Activated CD4-positive, alpha-beta memory T cell treated with anti-CD3 and anti-CD28 coated beads for 36 hours (primary cell): ENCODE measurements at regions not wholly inside any gene's neighbourhood (a gene's known extent, or its start where the extent isn't known, plus 50 kb on each side); places are given as distances from the start of the nearest gene placed in this dataset.

Experiments used
- CTCF ChIA-PET: fragments of 350-600 bp; sonication (Branson Sonifier 250); formaldehyde crosslinking; loops from one replicate; lab custom pipeline; 2021; ENCODE audit warnings: antibody characterized with exemption, inconsistent platforms; lab: Charles Lee
- POLR2A ChIA-PET: fragments of 350-600 bp; sonication (Branson Sonifier 250); formaldehyde crosslinking; loops from one replicate; lab custom pipeline; 2021; ENCODE audit warnings: antibody characterized with exemption; lab: Charles Lee
- DNase-seq: peaks from one replicate; pipeline ENCODE4 v3.0.0-alpha.2; 2020
- H3K27ac Mint-ChIP-seq: one replicate; pipeline ENCODE4 v1.8.0; 2021; ENCODE audit warnings: mixed read lengths
- H3K27me3 Mint-ChIP-seq: one replicate; pipeline ENCODE4 v1.8.0; 2021; ENCODE audit warnings: mixed read lengths
- H3K36me3 Mint-ChIP-seq: one replicate; pipeline ENCODE4 v1.8.0; 2021; ENCODE audit warnings: mixed read lengths
- H3K4me1 Mint-ChIP-seq: one replicate; pipeline ENCODE4 v1.8.0; 2021; ENCODE audit warnings: low read depth, mixed read lengths
- H3K4me3 Mint-ChIP-seq: one replicate; pipeline ENCODE4 v1.8.0; 2021; ENCODE audit warnings: mild to moderate bottlenecking, mixed read lengths
- H3K9me3 Mint-ChIP-seq: one replicate; pipeline ENCODE4 v1.8.0; 2021; ENCODE audit warnings: mixed read lengths
- intact Hi-C: fragments of 100-400 bp; cut with micrococcal nuclease; formaldehyde crosslinking; loops from one replicate; pipeline ENCODE4 v1.15.1; 2023

DNA sequence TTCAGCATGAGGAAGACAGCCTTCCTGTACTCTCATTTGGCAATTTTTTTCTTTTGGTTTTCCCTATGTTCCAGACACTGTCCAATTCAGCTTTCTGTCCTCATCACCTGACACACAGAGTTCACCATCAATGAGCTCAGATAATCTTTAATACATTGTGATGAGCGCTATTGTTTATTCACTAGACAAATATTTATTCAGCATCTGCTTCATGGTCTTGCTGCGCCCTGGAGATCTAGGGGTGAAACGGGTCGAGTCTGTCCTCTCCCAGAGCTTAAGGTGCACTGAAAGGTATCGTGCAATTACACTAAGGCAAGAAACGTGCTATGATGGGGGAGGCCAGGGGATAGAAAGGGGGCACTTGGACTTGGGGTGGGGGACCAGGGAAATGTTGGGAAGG lies 281.6 kb downstream of the ZSWIM6 start:
- H3K36me3 Mint-ChIP-seq, result no peaks in the 10 kb centered on the region
- intact Hi-C loops, result no loop called here
- H3K4me3 Mint-ChIP-seq, result no peak overlapping the region
- H3K4me1 Mint-ChIP-seq, result no peaks in the 10 kb centered on the region
- no peak for DNase-seq
- CTCF ChIA-PET, result no interaction called here
- no peaks in the 10 kb centered on the region for H3K9me3 Mint-ChIP-seq
- no peaks in the 10 kb centered on the region for H3K27me3 Mint-ChIP-seq
- H3K27ac Mint-ChIP-seq, result no peak overlapping the region
- POLR2A ChIA-PET, result no interaction called here

DNA sequence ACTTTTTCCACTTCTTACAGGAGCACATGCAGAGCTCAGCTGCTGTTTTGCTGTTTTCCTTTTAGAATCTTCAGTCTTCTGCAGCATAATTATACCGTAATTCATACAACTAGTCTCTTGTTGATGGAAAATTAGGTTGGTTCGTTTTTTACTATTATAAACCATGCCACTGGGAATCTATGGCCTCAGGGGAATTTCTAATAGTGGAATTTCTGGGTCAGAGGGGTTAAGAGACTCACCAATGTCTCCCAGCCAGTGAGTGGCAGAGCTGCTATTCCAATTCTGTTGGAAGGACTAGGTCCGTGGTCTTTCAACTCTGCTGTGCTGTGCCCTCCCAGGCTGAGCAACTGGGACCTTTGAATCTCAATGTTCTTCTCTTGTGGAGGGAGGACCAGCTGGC lies 282.5 kb downstream of the ZSWIM6 start:
- no peak for DNase-seq
- no peaks in the 10 kb centered on the region for H3K36me3 Mint-ChIP-seq
- H3K27ac Mint-ChIP-seq, result no peak overlapping the region
- no peak overlapping the region for H3K4me3 Mint-ChIP-seq
- ChIA-PET CTCF (no interaction called here), POLR2A (no interaction called here)
- intact Hi-C loops, result no loop called here
- H3K4me1 Mint-ChIP-seq, result no peaks in the 10 kb centered on the region
- H3K9me3 Mint-ChIP-seq, result no peaks in the 10 kb centered on the region
- H3K27me3 Mint-ChIP-seq, result no peaks in the 10 kb centered on the region

DNA sequence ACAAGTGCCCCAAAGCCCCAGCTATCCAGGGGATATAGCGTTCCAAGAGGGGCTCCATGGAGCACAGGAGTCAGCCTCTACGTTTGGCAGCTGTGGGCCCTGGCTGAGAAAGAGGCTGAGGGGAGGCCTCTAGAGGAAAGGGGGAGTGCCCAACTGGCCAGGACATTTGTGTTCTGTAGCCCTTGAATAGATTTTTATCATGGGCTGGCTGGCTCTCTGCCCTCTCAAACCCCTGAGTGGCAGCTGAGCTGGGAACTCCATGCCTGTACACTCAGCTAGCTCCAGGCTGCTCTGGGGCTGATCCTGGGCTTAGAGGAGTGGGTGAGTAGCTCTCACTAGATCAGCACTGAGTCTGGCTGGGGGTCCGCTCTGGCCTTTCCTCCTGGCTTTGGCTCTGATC lies 285.0 kb downstream of the ZSWIM6 start:
- Mint-ChIP-seq H3K4me3 (no peak overlapping the region), H3K4me1 (no peaks in the 10 kb centered on the region), H3K9me3 (no peaks in the 10 kb centered on the region), H3K27ac (no peak overlapping the region), H3K36me3 (no peaks in the 10 kb centered on the region), H3K27me3 (peaks cover 3% of the 10 kb centered on the region)
- ChIA-PET CTCF (no interaction called here), POLR2A (no interaction called here)
- DNase-seq, result no peak
- intact Hi-C loops, result no loop called here

DNA sequence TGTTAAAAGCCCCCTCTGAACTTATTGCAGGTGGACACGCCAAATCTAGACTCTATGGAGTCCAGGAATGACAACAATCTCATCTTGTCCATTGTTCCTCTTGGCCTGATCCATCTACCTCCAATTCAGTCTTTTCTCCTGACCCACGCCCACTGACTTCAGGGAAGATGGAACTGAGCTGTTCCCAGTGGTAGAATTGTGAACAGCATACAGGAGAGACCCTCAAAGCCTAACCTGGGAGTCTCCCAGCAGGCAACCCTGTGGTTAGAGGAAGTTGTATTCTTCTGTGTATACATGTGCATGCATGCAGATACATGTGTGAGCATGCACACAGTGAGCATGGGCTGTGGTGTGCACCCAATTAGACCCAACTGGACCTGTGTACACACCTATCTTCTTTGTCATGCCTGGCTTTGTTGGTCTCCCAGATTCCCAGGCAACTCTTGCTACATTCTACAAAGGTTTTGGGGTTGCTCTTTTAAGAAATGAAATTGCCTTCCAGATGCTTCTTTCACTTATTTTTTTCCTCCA lies 286.0 kb downstream of the ZSWIM6 start:
- no peak for DNase-seq
- no peak overlapping the region for H3K4me3 Mint-ChIP-seq
- H3K27me3 Mint-ChIP-seq, result peaks cover 8% of the 10 kb centered on the region
- CTCF ChIA-PET, result no interaction called here
- H3K27ac Mint-ChIP-seq, result no peak overlapping the region
- POLR2A ChIA-PET, result no interaction called here
- no peaks in the 10 kb centered on the region for H3K4me1 Mint-ChIP-seq
- intact Hi-C loops, result no loop called here
- no peaks in the 10 kb centered on the region for H3K9me3 Mint-ChIP-seq
- no peaks in the 10 kb centered on the region for H3K36me3 Mint-ChIP-seq

- Mint-ChIP-seq H3K27me3 (peaks cover 9% of the 10 kb centered on the region), H3K36me3 (no peaks in the 10 kb centered on the region), H3K4me1 (no peaks in the 10 kb centered on the region), H3K27ac (no peak overlapping the region), H3K9me3 (no peaks in the 10 kb centered on the region), H3K4me3 (no peak overlapping the region)
- POLR2A ChIA-PET, result no interaction called here
- intact Hi-C loops, result no loop called here
- no peak for DNase-seq
- CTCF ChIA-PET, result no interaction called here
Measured at GRCh38 chr5:61618577-61618976, 286.5 kb downstream of the ZSWIM6 start.

DNA sequence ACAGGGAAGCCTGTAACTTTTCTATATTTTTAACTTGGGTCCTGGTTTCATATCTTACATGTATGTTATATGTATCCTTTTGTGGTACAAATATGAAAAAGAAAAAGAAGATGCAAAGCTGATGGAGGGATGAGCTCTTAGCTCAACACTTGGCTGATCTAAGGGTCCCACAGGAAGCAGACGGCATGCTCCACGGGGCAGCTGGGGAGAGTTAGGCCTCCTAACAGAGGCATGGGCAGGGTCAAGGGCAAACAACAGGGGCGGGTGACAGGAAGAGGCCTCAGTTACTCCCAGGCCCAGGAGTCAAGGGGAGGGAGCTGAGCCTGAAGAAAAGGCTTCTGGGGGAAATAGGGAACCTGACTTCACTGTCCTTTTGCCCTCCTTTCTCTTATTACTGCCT lies 287.2 kb downstream of the ZSWIM6 start:
- Mint-ChIP-seq H3K27me3 (peaks cover 11% of the 10 kb centered on the region), H3K4me3 (no peak overlapping the region), H3K27ac (no peak overlapping the region), H3K4me1 (no peaks in the 10 kb centered on the region), H3K36me3 (no peaks in the 10 kb centered on the region), H3K9me3 (no peaks in the 10 kb centered on the region)
- intact Hi-C loops, result no loop called here
- POLR2A ChIA-PET, result no interaction called here
- DNase-seq, result no peak
- CTCF ChIA-PET, result no interaction called here

DNA sequence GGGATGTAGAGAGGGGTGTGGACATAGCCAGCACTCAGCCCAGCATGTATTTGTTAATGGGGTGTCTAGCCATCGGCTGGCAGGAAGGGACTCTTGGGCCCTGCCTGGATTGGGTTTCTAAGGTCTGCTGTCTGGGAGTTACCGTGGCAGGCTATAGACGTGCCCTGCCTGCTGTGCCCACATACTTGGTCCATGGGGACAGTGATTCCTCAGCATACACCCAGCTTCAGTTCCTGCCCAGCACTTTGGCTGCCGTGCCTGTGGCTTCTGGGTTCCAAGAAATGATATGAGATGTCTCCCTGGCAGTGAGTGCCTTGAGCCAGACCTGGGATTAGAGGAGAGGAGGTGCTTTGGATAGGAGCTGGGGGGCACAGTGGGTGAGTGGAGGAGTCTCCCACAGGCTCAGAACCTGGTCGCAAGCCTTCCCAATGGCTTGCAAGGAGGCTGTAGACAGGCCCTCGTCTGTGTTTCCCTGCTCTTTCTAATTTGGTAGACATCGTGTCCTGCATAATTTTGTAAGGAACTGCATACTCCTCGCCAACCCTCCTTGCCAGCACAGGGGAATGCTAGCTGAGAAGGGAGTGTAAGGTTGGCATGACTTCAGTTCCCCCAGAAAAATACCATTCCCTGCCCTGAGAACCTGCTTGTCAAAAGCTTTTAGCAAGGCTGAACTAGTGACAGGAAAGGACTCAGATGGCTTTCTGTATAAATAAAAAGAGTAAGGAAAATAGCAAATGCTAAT lies 287.9 kb downstream of the ZSWIM6 start:
- POLR2A ChIA-PET, result no interaction called here
- H3K4me1 Mint-ChIP-seq, result no peaks in the 10 kb centered on the region
- CTCF ChIA-PET, result no interaction called here
- H3K36me3 Mint-ChIP-seq, result no peaks in the 10 kb centered on the region
- no peak overlapping the region for H3K4me3 Mint-ChIP-seq
- no peak overlapping the region for H3K27ac Mint-ChIP-seq
- peaks cover 13% of the 10 kb centered on the region for H3K27me3 Mint-ChIP-seq
- H3K9me3 Mint-ChIP-seq, result no peaks in the 10 kb centered on the region
- intact Hi-C loops, result no loop called here
- no peak for DNase-seq

DNA sequence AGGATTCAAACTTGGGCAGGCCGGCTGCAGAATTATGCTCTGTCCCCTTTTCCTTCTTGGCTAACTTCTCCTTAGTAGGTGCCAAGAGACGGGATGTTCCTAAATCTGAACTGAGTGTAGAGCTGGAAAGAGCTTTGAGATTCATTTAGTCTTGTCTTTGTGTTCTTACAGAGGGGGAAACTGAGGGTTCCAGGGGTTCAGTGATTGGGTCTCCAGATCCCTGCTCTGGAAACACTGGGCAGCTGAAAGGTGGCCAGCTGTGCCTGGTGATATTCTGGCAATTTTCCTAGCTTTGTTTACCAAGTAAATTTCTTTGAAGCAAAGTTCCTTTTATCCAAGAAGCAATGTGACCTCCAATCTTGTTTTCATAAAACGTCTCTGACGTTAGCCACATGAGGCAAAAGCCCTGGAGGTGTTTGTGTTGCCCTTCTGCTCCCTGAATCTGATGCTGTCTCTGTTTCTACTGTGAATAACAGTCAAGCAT lies 288.7 kb downstream of the ZSWIM6 start:
- CTCF ChIA-PET, result no interaction called here
- POLR2A ChIA-PET, result no interaction called here
- Mint-ChIP-seq H3K4me1 (no peaks in the 10 kb centered on the region), H3K36me3 (no peaks in the 10 kb centered on the region), H3K27ac (no peak overlapping the region), H3K4me3 (no peak overlapping the region), H3K27me3 (peaks cover 16% of the 10 kb centered on the region), H3K9me3 (no peaks in the 10 kb centered on the region)
- no peak for DNase-seq
- intact Hi-C loops, result no loop called here

DNA sequence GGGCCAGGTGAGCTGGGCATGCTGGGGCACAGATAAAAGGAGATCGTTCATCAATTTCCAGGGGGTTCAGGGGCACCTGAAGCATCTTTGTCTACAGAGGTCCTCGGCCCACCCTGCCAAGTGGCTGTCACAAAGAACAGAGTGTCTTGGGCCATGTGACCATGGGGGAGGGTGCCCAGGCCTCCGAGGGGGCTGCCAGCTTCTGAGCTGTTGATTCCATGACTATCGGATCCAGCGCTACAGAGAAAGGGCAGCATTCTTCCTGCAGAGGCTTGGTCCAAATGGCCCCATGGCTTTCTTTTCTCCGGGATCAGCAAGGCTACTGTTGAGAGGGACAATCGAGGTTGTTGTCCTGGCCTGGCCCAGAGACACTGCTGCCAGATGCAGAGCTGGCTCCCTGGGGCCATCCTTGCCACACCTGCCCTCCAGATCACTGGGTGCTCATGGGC lies 289.2 kb downstream of the ZSWIM6 start:
- POLR2A ChIA-PET, result no interaction called here
- H3K4me3 Mint-ChIP-seq, result no peak overlapping the region
- no peak overlapping the region for H3K27ac Mint-ChIP-seq
- H3K9me3 Mint-ChIP-seq, result no peaks in the 10 kb centered on the region
- DNase-seq, result no peak
- no peaks in the 10 kb centered on the region for H3K4me1 Mint-ChIP-seq
- peaks cover 16% of the 10 kb centered on the region for H3K27me3 Mint-ChIP-seq
- intact Hi-C loops, result no loop called here
- CTCF ChIA-PET, result no interaction called here
- H3K36me3 Mint-ChIP-seq, result no peaks in the 10 kb centered on the region

- CTCF ChIA-PET, result no interaction called here
- no peaks in the 10 kb centered on the region for H3K9me3 Mint-ChIP-seq
- no peak for DNase-seq
- no peaks in the 10 kb centered on the region for H3K4me1 Mint-ChIP-seq
- no peak overlapping the region for H3K27ac Mint-ChIP-seq
- H3K27me3 Mint-ChIP-seq, result peaks cover 23% of the 10 kb centered on the region
- no peak overlapping the region for H3K4me3 Mint-ChIP-seq
- POLR2A ChIA-PET, result no interaction called here
- intact Hi-C loops, result no loop called here
- H3K36me3 Mint-ChIP-seq, result no peaks in the 10 kb centered on the region
Measured at GRCh38 chr5:61622156-61622555, 290.1 kb downstream of the ZSWIM6 start.

DNA sequence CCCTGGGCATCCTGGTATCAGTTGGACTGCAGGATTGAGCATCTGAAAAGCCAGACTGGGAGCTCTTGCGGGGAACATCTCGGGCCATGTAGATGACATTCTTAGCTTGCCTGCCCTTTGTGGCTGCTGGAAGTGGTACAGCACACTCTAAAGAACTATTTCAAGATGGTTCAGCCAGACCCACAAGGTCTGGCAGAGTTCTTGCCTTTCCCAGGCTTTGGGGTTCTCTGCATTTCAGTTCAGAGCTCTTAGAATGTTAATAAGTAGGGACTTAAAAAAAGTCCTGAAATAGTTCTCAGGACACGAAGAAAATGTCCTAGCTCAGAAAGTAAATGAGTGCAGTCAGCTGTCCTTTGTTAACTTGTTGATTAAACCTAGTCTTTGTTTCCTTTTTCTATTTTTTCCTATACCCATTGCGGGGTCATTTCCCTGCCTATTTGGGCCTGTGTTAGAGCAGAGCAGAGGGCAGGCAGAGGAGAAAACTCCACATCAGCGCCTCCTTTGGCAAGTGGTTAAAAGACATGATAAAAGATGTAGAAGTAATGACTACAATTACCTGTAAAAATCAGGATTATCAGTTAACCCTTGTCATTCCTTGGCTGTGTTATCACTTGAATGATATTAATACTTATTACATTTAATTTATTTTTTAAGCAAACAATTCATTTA lies 291.5 kb downstream of the ZSWIM6 start:
- Mint-ChIP-seq H3K4me1 (no peaks in the 10 kb centered on the region), H3K4me3 (no peak overlapping the region), H3K36me3 (no peaks in the 10 kb centered on the region), H3K27me3 (peaks cover 34% of the 10 kb centered on the region), H3K27ac (no peak overlapping the region), H3K9me3 (no peaks in the 10 kb centered on the region)
- intact Hi-C loops, result no loop called here
- ChIA-PET CTCF (interaction anchor here (1.2 kb wide), 1 partner anchor 35 kb away, joined by 3 read pairs; no protein-coding TSS in a partner anchor), POLR2A (no interaction called here)
- no peak for DNase-seq

- POLR2A ChIA-PET, result interaction anchor here (0.6 kb wide), 1 partner anchor 347 kb away, joined by 3 read pairs; no protein-coding TSS in a partner anchor
- Mint-ChIP-seq H3K27ac (no peak overlapping the region), H3K4me1 (no peaks in the 10 kb centered on the region), H3K36me3 (no peaks in the 10 kb centered on the region), H3K9me3 (no peaks in the 10 kb centered on the region), H3K4me3 (no peak overlapping the region), H3K27me3 (peaks cover 39% of the 10 kb centered on the region)
- CTCF ChIA-PET, result no interaction called here
- DNase-seq, result no peak
- intact Hi-C loops, result no loop called here
Measured at GRCh38 chr5:61624553-61625136, 292.6 kb downstream of the ZSWIM6 start.
